Hepatocyte (in vitro differentiated cells): ENCODE measurements at regions not wholly inside any gene's neighbourhood (a gene's known extent, or its start where the extent isn't known, plus 50 kb on each side); places are given as distances from the start of the nearest gene placed in this dataset.

ENCODE experiments used
- EZH2 ChIP-seq: fragments of 200-600 bp; sonication (generic); IDR thresholded peaks from 2 replicates; pipeline ENCODE4 v1.6.1; 2016; ENCODE audit warnings: antibody characterized with exemption, mild to moderate bottlenecking, borderline replicate concordance
- TF ChIP-seq, protein P1 (sequence below): fragments of 200-600 bp; sonication (generic); IDR thresholded peaks from 2 replicates; pipeline ENCODE4 v1.5.1; 2016; ENCODE audit warnings: antibody characterized with exemption, mild to moderate bottlenecking; ENCODE audit not compliant: poor library complexity

DNA sequence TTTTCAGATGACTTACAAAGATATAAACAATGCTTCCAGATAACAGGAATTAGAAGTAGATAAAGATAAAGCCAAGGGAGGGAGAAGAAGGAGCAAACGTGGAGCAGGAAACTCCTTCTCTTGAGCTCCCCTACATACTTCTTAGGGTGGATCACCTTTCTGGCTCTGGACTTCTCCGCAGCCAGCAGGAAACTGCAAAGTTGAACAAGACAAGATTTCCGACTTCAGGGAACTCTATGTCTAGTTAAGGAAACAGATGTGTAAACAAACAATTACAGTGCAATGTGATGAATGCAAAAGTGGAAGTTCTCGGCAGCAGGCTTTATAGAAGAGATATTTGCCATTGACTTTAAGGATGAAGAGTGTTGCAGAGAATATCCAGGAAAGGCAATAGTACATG, 134.0 kb upstream of the MARCKS start:
- TF ChIP-seq EZH2, result no peak
- TF ChIP-seq, protein P1, sequence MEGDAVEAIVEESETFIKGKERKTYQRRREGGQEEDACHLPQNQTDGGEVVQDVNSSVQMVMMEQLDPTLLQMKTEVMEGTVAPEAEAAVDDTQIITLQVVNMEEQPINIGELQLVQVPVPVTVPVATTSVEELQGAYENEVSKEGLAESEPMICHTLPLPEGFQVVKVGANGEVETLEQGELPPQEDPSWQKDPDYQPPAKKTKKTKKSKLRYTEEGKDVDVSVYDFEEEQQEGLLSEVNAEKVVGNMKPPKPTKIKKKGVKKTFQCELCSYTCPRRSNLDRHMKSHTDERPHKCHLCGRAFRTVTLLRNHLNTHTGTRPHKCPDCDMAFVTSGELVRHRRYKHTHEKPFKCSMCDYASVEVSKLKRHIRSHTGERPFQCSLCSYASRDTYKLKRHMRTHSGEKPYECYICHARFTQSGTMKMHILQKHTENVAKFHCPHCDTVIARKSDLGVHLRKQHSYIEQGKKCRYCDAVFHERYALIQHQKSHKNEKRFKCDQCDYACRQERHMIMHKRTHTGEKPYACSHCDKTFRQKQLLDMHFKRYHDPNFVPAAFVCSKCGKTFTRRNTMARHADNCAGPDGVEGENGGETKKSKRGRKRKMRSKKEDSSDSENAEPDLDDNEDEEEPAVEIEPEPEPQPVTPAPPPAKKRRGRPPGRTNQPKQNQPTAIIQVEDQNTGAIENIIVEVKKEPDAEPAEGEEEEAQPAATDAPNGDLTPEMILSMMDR, result no peak
